ENCODE measurements at regions not wholly inside any gene's neighbourhood (a gene's known extent, or its start where the extent isn't known, plus 50 kb on each side); places are given as distances from the start of the nearest gene placed in this dataset.
A peak's percentile ranks its signal among the peaks of the same experiment; 100 is the strongest.

- no peak for FAIRE-seq
- DNase-seq (ENCODE audit: low spot score in 2 of 2) = no peak
These were observed 59.6 kb downstream of the OLIG3 start for GRCh38 chr6:137434640-137435039.

- DNase-seq (ENCODE audit: low spot score in 2 of 2) = no peak
- no peak for FAIRE-seq
These were observed 62.1 kb downstream of the OLIG3 start for GRCh38 chr6:137432054-137432611.

- FAIRE-seq (no peak), DNase-seq (ENCODE audit: low spot score in 2 of 2) (no peak)
These were observed 63.2 kb downstream of the OLIG3 start for GRCh38 chr6:137430954-137431353.

- FAIRE-seq (no peak), DNase-seq (ENCODE audit: low spot score in 2 of 2) (no peak)
These were observed 66.4 kb downstream of the OLIG3 start for GRCh38 chr6:137427656-137428290.

- DNase-seq (ENCODE audit: low spot score in 2 of 2) (no peak), FAIRE-seq (no peak)
These were observed 68.0 kb downstream of the OLIG3 start for GRCh38 chr6:137426007-137426689.

- DNase-seq (ENCODE audit: low spot score in 2 of 2) (no peak), FAIRE-seq (no peak)
These were observed 69.9 kb downstream of the OLIG3 start for GRCh38 chr6:137424251-137424650.

GRCh38 chr6:137423451-137424168, 70.6 kb downstream of the OLIG3 start:
- no peak for FAIRE-seq

GRCh38 chr6:137417396-137417795, 76.8 kb downstream of the OLIG3 start:
- no peak for DNase-seq (ENCODE audit: low spot score in 2 of 2)
- no peak for FAIRE-seq

More at GRCh38 chr6:137423451-137424168, 70.6 kb downstream of the OLIG3 start:
- no peak for DNase-seq (ENCODE audit: low spot score in 2 of 2)

- FAIRE-seq = no peak
- DNase-seq (ENCODE audit: low spot score in 2 of 2) = no peak
These were observed 77.7 kb downstream of the OLIG3 start for GRCh38 chr6:137416376-137417109.

GRCh38 chr6:137415834-137416190, 78.4 kb downstream of the OLIG3 start:
- DNase-seq (ENCODE audit: low spot score in 2 of 2) (no peak), FAIRE-seq (no peak)

- no peak for FAIRE-seq
These were observed 78.9 kb downstream of the OLIG3 start for GRCh38 chr6:137415127-137415833.

GRCh38 chr6:137414599-137414998, 79.6 kb downstream of the OLIG3 start:
- FAIRE-seq (no peak), DNase-seq (ENCODE audit: low spot score in 2 of 2) (no peak)

More at GRCh38 chr6:137415127-137415833, 78.9 kb downstream of the OLIG3 start:
- DNase-seq (ENCODE audit: low spot score in 2 of 2) = peak; percentile 6 to 32

GRCh38 chr6:137413482-137413881, 80.7 kb downstream of the OLIG3 start:
- FAIRE-seq = no peak
- DNase-seq (ENCODE audit: low spot score in 2 of 2) = no peak

- DNase-seq (ENCODE audit: low spot score in 2 of 2) = no peak
- FAIRE-seq = no peak
These were observed 81.6 kb downstream of the OLIG3 start for GRCh38 chr6:137412562-137412961.

GRCh38 chr6:137409266-137409777, 84.9 kb downstream of the OLIG3 start:
- DNase-seq (ENCODE audit: low spot score in 2 of 2) (no peak), FAIRE-seq (no peak)

- DNase-seq (ENCODE audit: low spot score in 2 of 2) (no peak), FAIRE-seq (no peak)
These were observed 86.4 kb downstream of the OLIG3 start for GRCh38 chr6:137407816-137408215.

- FAIRE-seq = no peak
- DNase-seq (ENCODE audit: low spot score in 2 of 2) = no peak
These were observed 88.4 kb downstream of the OLIG3 start for GRCh38 chr6:137405806-137406205.

GRCh38 chr6:137403855-137404254, 90.3 kb downstream of the OLIG3 start:
- DNase-seq (ENCODE audit: low spot score in 2 of 2) = no peak
- no peak for FAIRE-seq

GRCh38 chr6:137403443-137403842, 90.8 kb downstream of the OLIG3 start:
- FAIRE-seq = no peak
- DNase-seq (ENCODE audit: low spot score in 2 of 2) = no peak

- DNase-seq (ENCODE audit: low spot score in 2 of 2) = no peak
- FAIRE-seq = no peak
These were observed 92.0 kb downstream of the OLIG3 start for GRCh38 chr6:137402143-137402680.
